ENCODE measurements at regions not wholly inside any gene's neighbourhood (a gene's known extent, or its start where the extent isn't known, plus 50 kb on each side); places are given as distances from the start of the nearest gene placed in this dataset.

GRCh38 chr9:82073551-82074543 is 85.3 kb downstream of the SPATA31D1 start:
- no peak overlapping the region for H3K4me3 ChIP-seq
- no peak for TF ChIP-seq CTCF (IDR thresholded peaks at IDR 0.05)
- no peak for TF ChIP-seq POLR2A (IDR thresholded peaks at IDR 0.05)
- 57 to 62% methylated on average over 2 of the region's 2 CpGs for WGBS, 2 donors
- no peaks in the 10 kb centered on the region for H3K4me1 ChIP-seq
- DNase-seq, result no peak
- H3K9me3 ChIP-seq, result no peaks in the 10 kb centered on the region
- H3K36me3 ChIP-seq, result no peaks in the 10 kb centered on the region
- intact Hi-C loops (cut with DNase I), result no loop called here
- H3K27ac ChIP-seq, result no peak overlapping the region
- no peaks in the 10 kb centered on the region for H3K27me3 ChIP-seq

- Histone ChIP-seq H3K36me3 (no peaks in the 10 kb centered on the region), H3K27me3 (no peaks in the 10 kb centered on the region), H3K4me1 (no peaks in the 10 kb centered on the region), H3K4me3 (no peak overlapping the region), H3K9me3 (no peaks in the 10 kb centered on the region), H3K27ac (no peak overlapping the region)
- intact Hi-C loops (cut with DNase I), result no loop called here
- TF ChIP-seq CTCF (IDR thresholded peaks at IDR 0.05), result no peak
- TF ChIP-seq POLR2A (IDR thresholded peaks at IDR 0.05), result no peak
- DNase-seq, result no peak
These were observed 91.7 kb downstream of the SPATA31D1 start for GRCh38 chr9:82080265-82080664.

GRCh38 chr9:82081496-82081895 is 92.9 kb downstream of the SPATA31D1 start:
- TF ChIP-seq CTCF (IDR thresholded peaks at IDR 0.05), result no peak
- Histone ChIP-seq H3K4me1 (no peaks in the 10 kb centered on the region), H3K36me3 (no peaks in the 10 kb centered on the region), H3K4me3 (no peak overlapping the region), H3K9me3 (no peaks in the 10 kb centered on the region), H3K27ac (no peak overlapping the region), H3K27me3 (no peaks in the 10 kb centered on the region)
- intact Hi-C loops (cut with DNase I), result no loop called here
- 76 to 81% methylated on average over 2 of the region's 2 CpGs for WGBS, 2 donors
- no peak for DNase-seq

GRCh38 chr9:82082563-82082962 is 94.0 kb downstream of the SPATA31D1 start:
- Histone ChIP-seq H3K4me3 (no peak overlapping the region), H3K27me3 (no peaks in the 10 kb centered on the region), H3K36me3 (no peaks in the 10 kb centered on the region), H3K4me1 (no peaks in the 10 kb centered on the region), H3K27ac (no peak overlapping the region), H3K9me3 (no peaks in the 10 kb centered on the region)
- intact Hi-C loops (cut with DNase I), result no loop called here
- no peak for TF ChIP-seq CTCF (IDR thresholded peaks at IDR 0.05)
- TF ChIP-seq POLR2A (IDR thresholded peaks at IDR 0.05), result no peak
- DNase-seq, result no peak

GRCh38 chr9:82088591-82088990 is 100.0 kb downstream of the SPATA31D1 start:
- H3K36me3 ChIP-seq, result no peaks in the 10 kb centered on the region
- H3K9me3 ChIP-seq, result no peaks in the 10 kb centered on the region
- no peaks in the 10 kb centered on the region for H3K27me3 ChIP-seq
- intact Hi-C loops (cut with DNase I), result no loop called here
- H3K27ac ChIP-seq, result no peak overlapping the region
- DNase-seq, result no peak
- TF ChIP-seq CTCF (IDR thresholded peaks at IDR 0.05), result no peak
- TF ChIP-seq POLR2A (IDR thresholded peaks at IDR 0.05), result no peak
- no peak overlapping the region for H3K4me3 ChIP-seq
- H3K4me1 ChIP-seq, result no peaks in the 10 kb centered on the region
- 87 to 92% methylated on average over 18 to 24 of the region's 24 CpGs for WGBS, 2 donors

Measured in esophagus squamous epithelium (tissue), 5 donors.